Spleen (tissue), 11 donors: ENCODE measurements at regions not wholly inside any gene's neighbourhood (a gene's known extent, or its start where the extent isn't known, plus 50 kb on each side); places are given as distances from the start of the nearest gene placed in this dataset.

Source experiments
- DNase-seq: peaks from one replicate; pipeline ENCODE4 v3.0.0-alpha.2; 2020
- H3K27ac ChIP-seq, 8 donors: fragments of 200-600 bp; sonication (generic) in 7 of 8; 1 replicate in 4 of 8; 2 replicates in 4 of 8; pipeline versions ENCODE4 v1.5.0 to v1.8.0; 2016 to 2021; ENCODE audit warnings: inconsistent platforms in 4 of 8, mild to moderate bottlenecking in 4 of 8, moderate library complexity in 1 of 8
- H3K27me3 ChIP-seq, 7 donors: fragments of 200-600 bp; sonication (generic) in 6 of 7; replicated peaks in 1 of 7; 1 replicate in 4 of 7; 2 replicates in 3 of 7; pipeline versions ENCODE4 v1.5.0 to v1.8.0; 2016 to 2021; ENCODE audit warnings: inconsistent platforms in 3 of 7, mild to moderate bottlenecking in 1 of 7
- H3K36me3 ChIP-seq, 6 donors: fragments of 200-600 bp; sonication (generic) in 5 of 6; 1 replicate in 4 of 6; 2 replicates in 2 of 6; pipeline versions ENCODE4 v1.5.0 to v1.8.0; 2016 to 2021; ENCODE audit warnings: inconsistent platforms in 2 of 6
- H3K4me1 ChIP-seq, 6 donors: fragments of 200-600 bp; sonication (generic) in 5 of 6; 1 replicate in 3 of 6; 2 replicates in 3 of 6; pipeline versions ENCODE4 v1.5.0 to v1.8.0; 2016 to 2021; ENCODE audit warnings: inconsistent platforms in 3 of 6
- H3K4me3 ChIP-seq, 8 donors: fragments of 200-600 bp; sonication (generic) in 7 of 8; 1 replicate in 4 of 8; 2 replicates in 4 of 8; pipeline versions ENCODE4 v1.5.0 to v1.8.0; 2016 to 2021; ENCODE audit warnings: inconsistent platforms in 4 of 8, mild to moderate bottlenecking in 4 of 8, moderate library complexity in 2 of 8
- H3K9me3 ChIP-seq, 8 donors: fragments of 200-600 bp; sonication (generic) in 7 of 8; 1 replicate in 4 of 8; 2 replicates in 4 of 8; pipeline versions ENCODE4 v1.5.0 to v1.8.0; 2016 to 2021; ENCODE audit warnings: inconsistent platforms in 4 of 8
- POLR2A ChIP-seq, 3 donors: fragments of 450-650 bp; IDR thresholded peaks; one replicate each; pipeline ENCODE4 v1.5.1; 2017; ENCODE audit warnings: antibody characterized with exemption in 3 of 3, mild to moderate bottlenecking in 1 of 3
- POLR2AphosphoS5 ChIP-seq, 3 donors: sonication (generic); formaldehyde crosslinking; IDR thresholded peaks; one replicate each; pipeline ENCODE4 v1.5.1; 2017; ENCODE audit warnings: antibody characterized with exemption in 3 of 3
- WGBS, 5 donors: extraction: QIAGEN DNeasy Blood & Tissue Kit in 3 of 5; methylation state at CpG; one replicate each; pipeline versions ENCODE4 v1.1.5 to v1.1.7; 2013 to 2018; 5-methylcytosine and 5-hydroxymethylcytosine counted together
- intact Hi-C: fragments of 100-400 bp; cut with DNase I; formaldehyde crosslinking; loops from one replicate; pipeline ENCODE4 v1.15.0; 2023; ENCODE audit warnings: low total_unique reads
- TF ChIP-seq, protein P1 (sequence below), 11 experiments: fragments of 200-600 bp in 7 of 11; fragments of 450-650 bp in 4 of 11; sonication (generic) in 4 of 11; IDR thresholded peaks in 8 of 11; conservative IDR thresholded peaks in 3 of 11; 1 replicate in 7 of 11; 2 replicates in 4 of 11; pipeline versions ENCODE4 v1.4.0 to v1.8.0; 2016 to 2021; ENCODE audit warnings: antibody characterized with exemption in 11 of 11, inconsistent platforms in 4 of 11, mild to moderate bottlenecking in 1 of 11
- donor health status: healthy with polysubstance abuse.
- donor health status: DM: no; HTN: no; CAD: no; lungs with moderate emphysema.
- donor health status: DM: no; HTN: no; CAD: no.
- donor health status: Bipolar disorder and iron deficiency.
- donor health status: healthy.
- donor health status: DM: no; HTN: no; CAD: no.
- donor health status: DM: yes; HTN: yes; CAD: no.

DNA sequence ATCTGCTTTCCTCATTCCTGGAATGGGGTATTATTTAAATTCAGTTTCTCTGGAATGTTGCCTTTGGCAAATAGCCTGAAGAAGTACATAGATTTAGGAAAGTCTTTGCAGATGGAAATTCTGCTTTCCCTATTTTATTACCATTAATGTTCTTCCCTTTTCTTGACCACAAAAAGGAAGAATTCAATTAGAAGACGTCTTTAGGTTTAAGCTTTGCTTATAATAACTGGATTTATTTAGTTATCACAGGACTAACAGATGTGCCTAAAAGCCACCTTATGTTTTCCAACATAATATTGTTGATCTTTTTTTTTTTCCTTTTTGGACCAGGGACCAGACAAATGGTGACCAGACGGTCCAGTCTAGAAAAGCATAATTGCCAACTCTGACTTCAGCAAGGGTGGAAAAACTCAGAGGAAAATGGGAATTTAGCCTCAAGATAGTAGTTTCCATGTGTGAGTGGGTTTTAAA, 210.1 kb upstream of the SPRY2 start:
- no peaks in the 10 kb centered on the region for H3K27me3 ChIP-seq
- H3K9me3 ChIP-seq: no peaks in the 10 kb centered on the region
- H3K4me3 ChIP-seq: no peak overlapping the region
- H3K36me3 ChIP-seq: no peaks in the 10 kb centered on the region
- peaks cover 3 to 29% (median 18%) of the 10 kb centered on the region in 6 donors for H3K4me1 ChIP-seq
- no peak for TF ChIP-seq POLR2A (IDR thresholded peaks at IDR 0.05)
- no peak for TF ChIP-seq POLR2AphosphoS5 (IDR thresholded peaks at IDR 0.05)
- no peak for DNase-seq
- 36 to 72% (median 48%) methylated on average over 2 of the region's 2 CpGs for WGBS, 5 donors
- H3K27ac ChIP-seq: peak overlapping the region in 3 of 8 donors; percentile 7 to 62 (median 62)
- intact Hi-C loops: no loop called here

DNA sequence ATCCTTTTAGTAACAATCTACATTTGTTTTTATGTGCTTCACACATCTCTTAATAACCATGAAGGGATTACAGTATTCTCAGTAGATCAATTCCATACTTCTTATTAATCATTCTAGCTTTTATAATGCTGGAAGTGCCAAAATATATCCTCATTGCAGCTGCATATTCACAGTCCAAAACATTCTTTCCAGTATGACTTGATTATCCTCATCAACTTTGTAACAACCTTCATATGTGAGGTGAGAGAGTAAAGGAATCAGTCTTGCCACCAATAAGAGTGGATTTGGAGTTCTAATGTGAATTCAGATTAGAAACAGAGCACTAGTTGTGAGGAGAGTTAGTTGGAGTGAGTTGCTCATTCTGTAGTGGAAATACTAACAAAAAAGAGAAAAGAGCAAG, 208.0 kb upstream of the SPRY2 start:
- Histone ChIP-seq H3K9me3 (no peaks in the 10 kb centered on the region), H3K4me3 (no peak overlapping the region), H3K4me1 (peaks cover 3 to 29% (median 18%) of the 10 kb centered on the region in 6 donors), H3K27ac (peak overlapping the region in 4 of 8 donors; percentile 64 to 74 (median 70)), H3K27me3 (no peaks in the 10 kb centered on the region), H3K36me3 (no peaks in the 10 kb centered on the region)
- intact Hi-C loops: no loop called here
- DNase-seq: no peak
- TF ChIP-seq, protein P1, sequence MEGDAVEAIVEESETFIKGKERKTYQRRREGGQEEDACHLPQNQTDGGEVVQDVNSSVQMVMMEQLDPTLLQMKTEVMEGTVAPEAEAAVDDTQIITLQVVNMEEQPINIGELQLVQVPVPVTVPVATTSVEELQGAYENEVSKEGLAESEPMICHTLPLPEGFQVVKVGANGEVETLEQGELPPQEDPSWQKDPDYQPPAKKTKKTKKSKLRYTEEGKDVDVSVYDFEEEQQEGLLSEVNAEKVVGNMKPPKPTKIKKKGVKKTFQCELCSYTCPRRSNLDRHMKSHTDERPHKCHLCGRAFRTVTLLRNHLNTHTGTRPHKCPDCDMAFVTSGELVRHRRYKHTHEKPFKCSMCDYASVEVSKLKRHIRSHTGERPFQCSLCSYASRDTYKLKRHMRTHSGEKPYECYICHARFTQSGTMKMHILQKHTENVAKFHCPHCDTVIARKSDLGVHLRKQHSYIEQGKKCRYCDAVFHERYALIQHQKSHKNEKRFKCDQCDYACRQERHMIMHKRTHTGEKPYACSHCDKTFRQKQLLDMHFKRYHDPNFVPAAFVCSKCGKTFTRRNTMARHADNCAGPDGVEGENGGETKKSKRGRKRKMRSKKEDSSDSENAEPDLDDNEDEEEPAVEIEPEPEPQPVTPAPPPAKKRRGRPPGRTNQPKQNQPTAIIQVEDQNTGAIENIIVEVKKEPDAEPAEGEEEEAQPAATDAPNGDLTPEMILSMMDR (IDR thresholded peaks at IDR 0.05 in 8 of 11, conservative IDR thresholded peaks at IDR 0.05 in 3 of 11): no peak
- TF ChIP-seq POLR2A (IDR thresholded peaks at IDR 0.05) (no peak), POLR2AphosphoS5 (IDR thresholded peaks at IDR 0.05) (no peak)

DNA sequence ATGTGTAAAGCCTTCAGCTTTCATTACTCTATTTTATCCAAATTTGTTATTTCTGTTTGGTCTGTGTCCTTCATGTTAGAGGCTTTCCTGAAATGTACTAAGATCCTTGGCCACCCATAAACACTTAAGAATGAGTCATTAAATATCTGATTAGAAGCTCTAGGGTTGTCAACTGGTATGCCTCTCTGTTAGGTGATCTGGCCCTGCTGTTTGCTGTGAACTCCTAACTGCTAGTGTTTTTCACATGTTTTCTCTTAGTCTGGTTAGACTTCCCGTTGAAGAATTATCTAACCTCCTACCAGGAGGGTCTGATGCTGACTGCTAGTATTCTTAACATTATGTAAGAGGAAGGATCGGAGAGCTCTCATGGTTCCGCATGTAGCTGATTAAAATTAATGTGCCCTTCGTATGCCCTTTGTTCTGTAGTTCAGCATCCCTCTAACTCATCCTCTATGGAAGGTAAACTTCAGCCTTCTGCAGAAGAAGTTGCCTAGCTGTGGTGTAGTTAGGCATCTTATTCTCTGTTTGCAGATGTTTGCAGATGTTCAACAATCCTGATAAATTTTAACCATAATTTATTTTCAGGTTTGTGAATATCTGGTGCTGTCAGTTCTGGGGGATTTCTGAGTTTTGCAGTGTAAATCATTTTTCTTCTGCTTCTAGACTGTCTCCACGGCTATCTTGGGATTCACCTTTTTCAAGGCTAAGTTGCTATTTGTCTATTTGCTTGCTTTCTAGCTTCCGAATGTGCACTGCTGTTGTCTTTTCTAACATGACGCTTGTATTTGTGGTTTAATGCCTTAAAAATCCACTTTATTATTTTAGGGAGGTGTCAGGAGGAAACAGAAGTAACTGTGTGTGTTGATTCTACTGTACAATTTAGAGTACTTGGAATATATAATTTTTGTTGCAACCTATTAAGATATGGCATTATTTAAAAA, 207.2 kb upstream of the SPRY2 start:
- intact Hi-C loops: no loop called here
- 67 to 75% (median 71%) methylated on average over 7 of the region's 7 CpGs for WGBS, 5 donors
- Histone ChIP-seq H3K4me1 (peaks cover 3 to 29% (median 18%) of the 10 kb centered on the region in 6 donors), H3K27ac (peak overlapping the region; percentile 32 to 74 (median 60)), H3K27me3 (no peaks in the 10 kb centered on the region), H3K4me3 (no peak overlapping the region), H3K36me3 (no peaks in the 10 kb centered on the region), H3K9me3 (no peaks in the 10 kb centered on the region)
- DNase-seq: no peak
- TF ChIP-seq, protein P1 (IDR thresholded peaks at IDR 0.05 in 8 of 11, conservative IDR thresholded peaks at IDR 0.05 in 3 of 11): no peak
- TF ChIP-seq POLR2A (IDR thresholded peaks at IDR 0.05) (no peak), POLR2AphosphoS5 (IDR thresholded peaks at IDR 0.05) (no peak)

DNA sequence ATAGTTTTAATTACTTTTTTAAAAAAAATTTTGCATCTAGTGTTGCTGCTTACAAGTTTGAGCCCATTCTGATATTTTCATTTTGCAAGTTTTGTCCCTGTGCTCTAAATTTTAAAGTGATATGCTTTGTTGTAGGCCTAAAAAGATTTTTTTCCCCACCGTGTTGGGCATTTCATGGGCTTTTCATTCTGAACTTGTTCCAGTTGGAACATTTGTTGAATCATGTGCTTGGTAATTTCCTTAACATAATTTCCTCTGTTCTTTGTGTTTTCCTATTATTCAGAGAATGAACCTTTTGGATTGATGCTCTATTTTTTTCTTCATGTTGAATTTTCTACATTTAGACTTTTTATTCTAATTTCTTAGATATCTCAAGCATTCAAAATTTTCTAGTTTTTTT, 206.4 kb upstream of the SPRY2 start:
- DNase-seq: no peak
- Histone ChIP-seq H3K36me3 (no peaks in the 10 kb centered on the region), H3K27me3 (no peaks in the 10 kb centered on the region), H3K4me1 (peaks cover 3 to 23% (median 13%) of the 10 kb centered on the region in 6 donors), H3K4me3 (no peak overlapping the region), H3K27ac (peak overlapping the region in 7 of 8 donors; percentile 47 to 74 (median 64)), H3K9me3 (peaks cover 0 to 6% (median 4%) of the 10 kb centered on the region in 8 donors)
- intact Hi-C loops: no loop called here
- TF ChIP-seq POLR2AphosphoS5 (IDR thresholded peaks at IDR 0.05): no peak
- TF ChIP-seq, protein P1 (IDR thresholded peaks at IDR 0.05 in 8 of 11, conservative IDR thresholded peaks at IDR 0.05 in 3 of 11): no peak
- no peak for TF ChIP-seq POLR2A (IDR thresholded peaks at IDR 0.05)
- WGBS, 5 donors: 61 to 72% (median 68%) methylated on average over 1 of the region's 1 CpG
